ENCODE measurements at regions not wholly inside any gene's neighbourhood (a gene's known extent, or its start where the extent isn't known, plus 50 kb on each side); places are given as distances from the start of the nearest gene placed in this dataset.

DNA sequence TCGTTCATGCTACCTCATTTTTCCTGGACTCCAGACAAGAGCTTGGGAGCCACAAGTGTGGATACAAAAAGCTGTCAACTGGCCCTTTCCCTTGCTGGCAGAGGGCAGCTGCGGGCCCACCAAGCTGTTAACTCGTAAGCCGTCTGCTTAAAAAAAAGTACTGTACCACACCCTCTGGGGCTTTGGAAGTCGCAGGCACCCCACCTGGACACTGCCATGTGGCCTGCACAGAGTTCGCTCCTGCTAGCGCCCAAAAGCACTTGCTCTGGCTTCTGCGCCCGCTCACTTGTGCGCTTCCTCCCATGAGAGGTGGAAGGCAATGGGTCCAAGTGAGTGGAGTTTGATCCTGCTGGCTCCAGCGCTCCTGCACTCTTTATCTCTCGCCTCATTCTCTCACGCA is 476.4 kb upstream of the FSTL5 start:
- TF ChIP-seq ARNT (IDR thresholded peaks at IDR 0.05) (no peak), SP1 (IDR thresholded peaks at IDR 0.05) (no peak), BHLHE40 (IDR thresholded peaks at IDR 0.05; ENCODE audit: borderline replicate concordance) (no peak), TARDBP (IDR thresholded peaks at IDR 0.05) (no peak), ELF4 (IDR thresholded peaks at IDR 0.05) (no peak), ZNF384 (IDR thresholded peaks at IDR 0.05) (no peak), FOXA1 (IDR thresholded peaks at IDR 0.05) (no peak), FOXK2 (IDR thresholded peaks at IDR 0.05) (no peak), FOXM1 (IDR thresholded peaks at IDR 0.05; ENCODE audit: borderline replicate concordance) (no peak), LEF1 (IDR thresholded peaks at IDR 0.05; ENCODE audit: borderline replicate concordance) (no peak), HDGF (IDR thresholded peaks at IDR 0.05; ENCODE audit: borderline replicate concordance) (no peak)
- TF ChIP-seq, protein P1, sequence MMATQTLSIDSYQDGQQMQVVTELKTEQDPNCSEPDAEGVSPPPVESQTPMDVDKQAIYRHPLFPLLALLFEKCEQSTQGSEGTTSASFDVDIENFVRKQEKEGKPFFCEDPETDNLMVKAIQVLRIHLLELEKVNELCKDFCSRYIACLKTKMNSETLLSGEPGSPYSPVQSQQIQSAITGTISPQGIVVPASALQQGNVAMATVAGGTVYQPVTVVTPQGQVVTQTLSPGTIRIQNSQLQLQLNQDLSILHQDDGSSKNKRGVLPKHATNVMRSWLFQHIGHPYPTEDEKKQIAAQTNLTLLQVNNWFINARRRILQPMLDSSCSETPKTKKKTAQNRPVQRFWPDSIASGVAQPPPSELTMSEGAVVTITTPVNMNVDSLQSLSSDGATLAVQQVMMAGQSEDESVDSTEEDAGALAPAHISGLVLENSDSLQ (IDR thresholded peaks at IDR 0.05): no peak
